Cardiac muscle cell (in vitro differentiated cells and primary cell): ENCODE measurements at regions not wholly inside any gene's neighbourhood (a gene's known extent, or its start where the extent isn't known, plus 50 kb on each side); places are given as distances from the start of the nearest gene placed in this dataset.

ENCODE experiments used
- DNase-seq, 2 donors: peaks; one replicate each; pipeline versions ENCODE4 v3.0.0 to v3.0.0-alpha.2; 2010 to 2017; ENCODE audit warnings: low read depth in 1 of 2, low spot score in 1 of 2
- H3K27ac ChIP-seq: fragments of 200-600 bp; sonication (generic); 2 replicates; pipeline ENCODE4 v1.5.1; 2016
- H3K27me3 ChIP-seq: fragments of 200-600 bp; sonication (generic); 2 replicates; pipeline ENCODE4 v1.6.0; 2016; ENCODE audit warnings: control low read depth
- H3K36me3 ChIP-seq: fragments of 200-600 bp; sonication (generic); 2 replicates; pipeline ENCODE4 v1.5.1; 2016; ENCODE audit warnings: control low read depth
- H3K4me1 ChIP-seq: fragments of 200-600 bp; sonication (generic); 2 replicates; pipeline ENCODE4 v1.8.1; 2017; ENCODE audit warnings: low read depth, mild to moderate bottlenecking, mixed run types
- H3K4me3 ChIP-seq: fragments of 200-600 bp; sonication (generic); 2 replicates; pipeline ENCODE4 v1.5.1; 2016; ENCODE audit warnings: mild to moderate bottlenecking
- H3K9me3 ChIP-seq: fragments of 200-600 bp; sonication (generic); 2 replicates; pipeline ENCODE4 v1.5.1; 2017; ENCODE audit warnings: low read depth, mild to moderate bottlenecking, control low read depth
- TF ChIP-seq, protein P1 (sequence below): IDR thresholded peaks from 2 replicates; pipeline ENCODE4 v1.5.1; 2012; ENCODE audit warnings: low read depth, mild to moderate bottlenecking, low read length

DNA sequence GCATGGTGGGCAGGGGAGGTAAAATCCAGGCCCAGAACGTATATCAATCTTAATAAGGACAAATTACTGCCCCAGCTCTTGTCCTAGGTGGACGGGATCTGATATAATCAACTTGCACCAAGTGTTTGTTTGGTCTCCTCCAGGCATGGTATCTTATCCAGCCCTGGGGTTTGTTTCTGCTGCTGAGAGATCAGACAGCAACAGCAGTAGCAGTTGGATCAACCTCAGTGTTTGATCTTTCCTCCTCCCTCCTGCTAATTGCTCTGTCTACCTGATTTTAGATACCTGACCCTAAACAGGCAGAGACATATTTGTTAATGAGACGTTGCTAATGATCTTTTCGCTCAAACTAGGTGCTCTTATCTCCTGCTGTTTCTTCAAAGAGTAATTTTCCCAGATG lies 100.4 kb upstream of the BACH2 start:
- H3K27ac ChIP-seq = no peak overlapping the region
- no peak overlapping the region for H3K4me3 ChIP-seq
- H3K36me3 ChIP-seq = no peaks in the 10 kb centered on the region
- H3K4me1 ChIP-seq = peaks cover 7% of the 10 kb centered on the region
- H3K27me3 ChIP-seq = no peaks in the 10 kb centered on the region
- no peak for DNase-seq
- TF ChIP-seq, protein P1, sequence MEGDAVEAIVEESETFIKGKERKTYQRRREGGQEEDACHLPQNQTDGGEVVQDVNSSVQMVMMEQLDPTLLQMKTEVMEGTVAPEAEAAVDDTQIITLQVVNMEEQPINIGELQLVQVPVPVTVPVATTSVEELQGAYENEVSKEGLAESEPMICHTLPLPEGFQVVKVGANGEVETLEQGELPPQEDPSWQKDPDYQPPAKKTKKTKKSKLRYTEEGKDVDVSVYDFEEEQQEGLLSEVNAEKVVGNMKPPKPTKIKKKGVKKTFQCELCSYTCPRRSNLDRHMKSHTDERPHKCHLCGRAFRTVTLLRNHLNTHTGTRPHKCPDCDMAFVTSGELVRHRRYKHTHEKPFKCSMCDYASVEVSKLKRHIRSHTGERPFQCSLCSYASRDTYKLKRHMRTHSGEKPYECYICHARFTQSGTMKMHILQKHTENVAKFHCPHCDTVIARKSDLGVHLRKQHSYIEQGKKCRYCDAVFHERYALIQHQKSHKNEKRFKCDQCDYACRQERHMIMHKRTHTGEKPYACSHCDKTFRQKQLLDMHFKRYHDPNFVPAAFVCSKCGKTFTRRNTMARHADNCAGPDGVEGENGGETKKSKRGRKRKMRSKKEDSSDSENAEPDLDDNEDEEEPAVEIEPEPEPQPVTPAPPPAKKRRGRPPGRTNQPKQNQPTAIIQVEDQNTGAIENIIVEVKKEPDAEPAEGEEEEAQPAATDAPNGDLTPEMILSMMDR = no peak
- no peaks in the 10 kb centered on the region for H3K9me3 ChIP-seq

DNA sequence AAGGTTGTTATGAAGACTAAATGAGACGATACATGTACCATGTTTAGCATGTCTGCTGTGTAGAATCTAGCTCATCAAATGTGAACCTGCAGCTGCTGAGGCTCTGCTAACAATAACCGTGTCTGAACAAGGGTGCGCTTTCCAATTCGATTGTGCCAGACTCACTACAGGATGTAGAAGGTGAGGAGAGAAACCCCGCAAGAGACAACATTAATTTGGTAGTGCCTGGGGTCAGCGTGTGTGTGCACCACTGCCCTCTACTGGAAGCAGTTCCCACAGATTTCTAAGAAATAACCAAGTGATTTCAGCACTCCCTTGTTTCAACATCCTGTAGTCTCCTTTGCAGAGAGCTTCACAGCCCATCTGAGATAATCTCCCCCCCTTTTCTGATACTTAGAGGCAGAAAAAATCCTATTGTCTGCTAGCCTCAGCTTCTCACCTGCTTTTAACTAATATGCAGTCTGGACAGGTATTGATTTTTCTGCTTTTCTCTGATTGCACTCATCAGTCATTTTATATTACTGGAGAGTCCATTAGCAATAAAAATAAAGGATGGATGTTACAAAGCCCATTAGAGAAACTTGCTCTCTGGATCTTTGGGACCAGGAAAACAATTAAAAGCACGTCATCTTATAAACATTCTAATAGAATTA lies 96.7 kb upstream of the BACH2 start:
- Histone ChIP-seq H3K4me3 (no peak overlapping the region), H3K4me1 (peaks cover 5% of the 10 kb centered on the region), H3K36me3 (no peaks in the 10 kb centered on the region), H3K27me3 (no peaks in the 10 kb centered on the region), H3K27ac (no peak overlapping the region), H3K9me3 (no peaks in the 10 kb centered on the region)
- peak; percentile 73 to 82 for DNase-seq
- TF ChIP-seq, protein P1 = peak; percentile 82

DNA sequence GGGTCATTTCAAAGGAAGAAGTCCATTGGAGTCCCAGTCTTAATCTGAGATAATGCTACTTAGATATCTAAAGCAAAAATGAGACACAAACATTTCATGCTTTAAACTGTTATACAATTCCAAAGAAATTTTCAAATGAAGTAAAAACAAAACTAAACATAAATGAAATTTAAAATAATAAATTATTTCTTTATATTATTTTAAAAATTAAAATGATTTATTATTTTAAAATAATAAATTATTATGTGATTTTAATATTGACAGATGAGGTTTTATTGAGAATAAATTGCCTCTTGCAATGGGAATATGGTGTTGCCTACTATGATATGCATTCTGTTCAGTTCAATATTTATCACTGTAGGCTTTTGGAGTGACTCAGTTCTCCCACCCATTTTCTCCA lies 93.7 kb upstream of the BACH2 start:
- no peak overlapping the region for H3K27ac ChIP-seq
- no peak overlapping the region for H3K4me3 ChIP-seq
- H3K36me3 ChIP-seq = no peaks in the 10 kb centered on the region
- H3K9me3 ChIP-seq = no peaks in the 10 kb centered on the region
- DNase-seq = no peak
- TF ChIP-seq, protein P1 = no peak
- no peaks in the 10 kb centered on the region for H3K4me1 ChIP-seq
- no peaks in the 10 kb centered on the region for H3K27me3 ChIP-seq

DNA sequence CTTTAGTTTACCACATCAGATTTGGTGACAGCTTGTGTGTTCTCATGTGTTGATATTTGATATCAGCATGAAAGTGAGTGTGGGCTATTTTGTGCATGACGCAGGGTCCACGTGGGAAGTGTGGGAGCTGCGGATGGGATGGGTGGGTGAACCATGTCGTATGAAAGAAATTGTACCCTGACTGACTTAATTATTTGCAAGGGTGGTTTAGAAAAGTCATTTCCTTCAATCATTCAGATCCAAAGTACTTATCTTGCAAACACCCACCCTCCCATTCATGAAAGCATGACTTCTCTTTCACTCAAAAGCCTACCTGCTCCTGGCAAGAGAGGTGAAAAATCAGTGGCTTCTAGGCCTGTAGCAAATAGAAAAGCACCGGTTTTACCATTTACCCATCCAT lies 91.8 kb upstream of the BACH2 start:
- peaks cover 9% of the 10 kb centered on the region for H3K4me1 ChIP-seq
- no peak for DNase-seq
- no peak overlapping the region for H3K4me3 ChIP-seq
- TF ChIP-seq, protein P1 = no peak
- no peak overlapping the region for H3K27ac ChIP-seq
- H3K36me3 ChIP-seq = no peaks in the 10 kb centered on the region
- no peaks in the 10 kb centered on the region for H3K9me3 ChIP-seq
- no peaks in the 10 kb centered on the region for H3K27me3 ChIP-seq

DNA sequence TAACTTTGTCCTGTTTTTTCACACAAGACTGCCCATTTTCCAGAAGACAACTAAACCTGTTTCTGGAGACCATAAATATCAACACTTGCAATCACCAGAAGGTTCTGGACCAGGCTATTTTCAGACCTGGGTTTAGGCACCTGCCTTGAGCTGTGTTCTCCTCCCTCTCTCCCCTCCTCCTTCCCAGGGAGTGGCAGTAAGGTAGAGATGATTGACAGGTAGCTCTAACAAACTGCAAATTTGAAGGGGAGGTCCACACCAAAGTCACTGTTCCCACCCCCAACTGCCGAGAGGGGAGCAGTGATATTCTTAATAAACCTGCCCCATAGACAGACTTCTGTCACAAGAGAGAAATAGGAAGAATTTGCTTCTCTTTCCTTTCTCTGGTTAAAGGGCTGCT lies 91.2 kb upstream of the BACH2 start:
- no peaks in the 10 kb centered on the region for H3K36me3 ChIP-seq
- no peaks in the 10 kb centered on the region for H3K27me3 ChIP-seq
- DNase-seq = no peak
- H3K4me1 ChIP-seq = peaks cover 15% of the 10 kb centered on the region
- H3K4me3 ChIP-seq = no peak overlapping the region
- H3K9me3 ChIP-seq = no peaks in the 10 kb centered on the region
- H3K27ac ChIP-seq = no peak overlapping the region
- TF ChIP-seq, protein P1 = no peak
